MCF 10A (cell line): ENCODE measurements at regions not wholly inside any gene's neighbourhood (a gene's known extent, or its start where the extent isn't known, plus 50 kb on each side); places are given as distances from the start of the nearest gene placed in this dataset.

Experiments used
- BruUV-seq: library from RNA; stranded (reverse); fragments of 400-500 nt; replicated peaks from 2 replicates; lab custom pipeline; 2021; lab: Mats Ljungman, UMichigan
- CTCF ChIA-PET: fragments of 300-600 bp; sonication (Branson Sonifier 250); formaldehyde crosslinking; extraction: SDS; loops from one replicate; lab custom pipeline; 2021; ENCODE audit warnings: antibody characterized with exemption, inconsistent platforms; lab: Yijun Ruan, JAX
- POLR2A ChIA-PET: fragments of 300-600, 350-650 bp; sonication (Branson Sonifier 250); formaldehyde crosslinking; extraction: SDS; loops from one replicate; lab custom pipeline; 2020; ENCODE audit warnings: antibody characterized with exemption, inconsistent platforms; lab: Yijun Ruan, JAX
- DNase-seq: peaks from one replicate; pipeline ENCODE4 v3.0.0-alpha.2; 2018; ENCODE audit not compliant: unreplicated experiment
- H3K27ac Mint-ChIP-seq: one replicate; pipeline ENCODE4 v1.8.0; 2022; ENCODE audit warnings: mild to moderate bottlenecking, low read depth, mixed read lengths; ENCODE audit not compliant: unreplicated experiment
- H3K27me3 Mint-ChIP-seq: one replicate; pipeline ENCODE4 v1.8.0; 2022; ENCODE audit warnings: mixed read lengths; ENCODE audit not compliant: insufficient read depth, unreplicated experiment
- H3K36me3 Mint-ChIP-seq: one replicate; pipeline ENCODE4 v1.8.0; 2022; ENCODE audit warnings: mild to moderate bottlenecking, moderate library complexity, mixed read lengths; ENCODE audit not compliant: insufficient read depth, unreplicated experiment
- H3K4me1 Mint-ChIP-seq: one replicate; pipeline ENCODE4 v1.8.0; 2022; ENCODE audit warnings: mixed read lengths; ENCODE audit not compliant: insufficient read depth, unreplicated experiment
- H3K4me3 Mint-ChIP-seq: one replicate; pipeline ENCODE4 v1.8.0; 2022; ENCODE audit warnings: mild to moderate bottlenecking, moderate library complexity, mixed read lengths; ENCODE audit not compliant: unreplicated experiment
- H3K9me3 Mint-ChIP-seq: one replicate; pipeline ENCODE4 v1.8.0; 2022; ENCODE audit warnings: mixed read lengths; ENCODE audit not compliant: unreplicated experiment
- CTCF ChIP-seq: fragments of 200-600 bp; IDR thresholded peaks from one replicate; pipeline ENCODE4 v1.8.0; 2022; ENCODE audit warnings: antibody characterized with exemption, mild to moderate bottlenecking; ENCODE audit not compliant: unreplicated experiment
- intact Hi-C: fragments of 100-400 bp; cut with micrococcal nuclease; formaldehyde crosslinking; loops from 2 replicates; pipeline ENCODE4 v1.14.1; 2022

- ChIA-PET CTCF (no interaction called here), POLR2A (no interaction called here)
- Mint-ChIP-seq H3K27me3 (no peaks in the 10 kb centered on the region), H3K36me3 (no peaks in the 10 kb centered on the region), H3K9me3 (peaks cover 60% of the 10 kb centered on the region), H3K4me1 (no peaks in the 10 kb centered on the region), H3K4me3 (no peak overlapping the region), H3K27ac (no peak overlapping the region)
- DNase-seq, result no peak
- intact Hi-C loops, result no loop called here
- no TSS peak for BruUV-seq
- no peak for TF ChIP-seq CTCF
Measured at GRCh38 chr16:62764572-62764971, 728.3 kb upstream of the CDH8 start.

- Mint-ChIP-seq H3K4me1 (no peaks in the 10 kb centered on the region), H3K4me3 (no peak overlapping the region), H3K36me3 (no peaks in the 10 kb centered on the region), H3K27me3 (no peaks in the 10 kb centered on the region), H3K9me3 (peaks cover 47% of the 10 kb centered on the region), H3K27ac (no peak overlapping the region)
- TF ChIP-seq CTCF, result no peak
- DNase-seq, result no peak
- no TSS peak for BruUV-seq
- CTCF ChIA-PET, result no interaction called here
- POLR2A ChIA-PET, result interaction anchor here (0.6 kb wide), 1 partner anchor 21 kb away, joined by 4 read pairs; no protein-coding TSS in a partner anchor
- intact Hi-C loops, result no loop called here
Measured at GRCh38 chr16:62760398-62760797, 724.2 kb upstream of the CDH8 start.

- POLR2A ChIA-PET, result no interaction called here
- no peaks in the 10 kb centered on the region for H3K27me3 Mint-ChIP-seq
- H3K4me3 Mint-ChIP-seq, result no peak overlapping the region
- TF ChIP-seq CTCF, result no peak
- no peak overlapping the region for H3K27ac Mint-ChIP-seq
- no peaks in the 10 kb centered on the region for H3K36me3 Mint-ChIP-seq
- intact Hi-C loops, result no loop called here
- CTCF ChIA-PET, result no interaction called here
- H3K4me1 Mint-ChIP-seq, result no peaks in the 10 kb centered on the region
- H3K9me3 Mint-ChIP-seq, result peaks cover 24% of the 10 kb centered on the region
- BruUV-seq, result no TSS peak
- no peak for DNase-seq
Measured at GRCh38 chr16:62755938-62756337, 719.7 kb upstream of the CDH8 start.

- no peaks in the 10 kb centered on the region for H3K36me3 Mint-ChIP-seq
- H3K4me3 Mint-ChIP-seq, result no peak overlapping the region
- no peaks in the 10 kb centered on the region for H3K4me1 Mint-ChIP-seq
- no TSS peak for BruUV-seq
- H3K9me3 Mint-ChIP-seq, result peaks cover 15% of the 10 kb centered on the region
- CTCF ChIA-PET, result interaction anchor here (0.7 kb wide), 1 partner anchor 560 kb away, joined by 3 read pairs; no protein-coding TSS in a partner anchor
- no peaks in the 10 kb centered on the region for H3K27me3 Mint-ChIP-seq
- no peak for DNase-seq
- H3K27ac Mint-ChIP-seq, result no peak overlapping the region
- intact Hi-C loops, result no loop called here
- POLR2A ChIA-PET, result no interaction called here
- no peak for TF ChIP-seq CTCF
Measured at GRCh38 chr16:62752854-62753253, 716.6 kb upstream of the CDH8 start.
